A549 (cell line): ENCODE measurements at regions not wholly inside any gene's neighbourhood (a gene's known extent, or its start where the extent isn't known, plus 50 kb on each side); places are given as distances from the start of the nearest gene placed in this dataset.

Experiments
- CTCF ChIP-seq: fragments of >200 bp; sonication (Bioruptor Twin); formaldehyde crosslinking; IDR thresholded peaks from 3 replicates; pipeline ENCODE4 v1.5.1; 2016
- EHMT2 ChIP-seq: fragments of 200-600 bp; sonication (generic); IDR thresholded peaks from 2 replicates; pipeline ENCODE4 v1.6.1; 2016; ENCODE audit warnings: antibody characterized with exemption, low read depth, mild to moderate bottlenecking, moderate library complexity
- EP300 ChIP-seq, 2 experiments: fragments of >200 bp; sonication (Bioruptor Twin); formaldehyde crosslinking; IDR thresholded peaks; 2 replicates in 1 of 2; 3 replicates in 1 of 2; pipeline ENCODE4 v1.6.1; 2016 to 2017
- GATA3 ChIP-seq: IDR thresholded peaks from 2 replicates; pipeline ENCODE4 v1.6.1; 2012; ENCODE audit warnings: borderline replicate concordance
- JUNB ChIP-seq: fragments of >200 bp; sonication (Bioruptor Twin); formaldehyde crosslinking; IDR thresholded peaks from 2 replicates; pipeline ENCODE4 v1.6.1; 2016
- MAFK ChIP-seq: fragments of 450-650 bp; IDR thresholded peaks from 2 replicates; pipeline ENCODE4 v1.6.1; 2014; ENCODE audit not compliant: partially characterized antibody
- MAZ ChIP-seq: fragments of 150-350 bp; IDR thresholded peaks from 2 replicates; pipeline ENCODE4 v1.6.1; 2014; ENCODE audit warnings: antibody characterized with exemption, low read depth, low read length, borderline replicate concordance
- POLR2A ChIP-seq: IDR thresholded peaks from 2 replicates; pipeline ENCODE4 v1.6.1; 2012; ENCODE audit warnings: mild to moderate bottlenecking, low read length
- RAD21 ChIP-seq, 2 experiments: fragments of >200 bp in 1 of 2; sonication (Bioruptor Twin) in 1 of 2; formaldehyde crosslinking in 1 of 2; IDR thresholded peaks in 1 of 2; conservative IDR thresholded peaks in 1 of 2; 2 replicates in 1 of 2; 3 replicates in 1 of 2; pipeline ENCODE4 v1.6.1; 2012 to 2018; ENCODE audit warnings: inconsistent platforms in 1 of 2
- RCOR1 ChIP-seq: fragments of 150-350 bp; IDR thresholded peaks from 2 replicates; pipeline ENCODE4 v1.6.1; 2014; ENCODE audit warnings: antibody characterized with exemption, low read length, low read depth
- USF2 ChIP-seq: fragments of 450-650 bp; IDR thresholded peaks from 2 replicates; pipeline ENCODE4 v1.6.1; 2014; ENCODE audit warnings: antibody characterized with exemption

GRCh38 chr2:33726415-33726814 is 127.3 kb upstream of the FAM98A start:
- TF ChIP-seq CTCF (no peak), GATA3 (no peak), POLR2A (no peak), MAZ (no peak), USF2 (no peak), MAFK (no peak), JUNB (no peak), RCOR1 (no peak), RAD21 (conservative IDR thresholded peaks at IDR 0.05 in 1 of 2, IDR thresholded peaks at IDR 0.05 in 1 of 2) (no peak), EP300 (IDR thresholded peaks at IDR 0.05) (no peak), EHMT2 (no peak)
